Neural crest cell (in vitro differentiated cells): ENCODE measurements at regions not wholly inside any gene's neighbourhood (a gene's known extent, or its start where the extent isn't known, plus 50 kb on each side); places are given as distances from the start of the nearest gene placed in this dataset.

Experiments used
- DNase-seq: peaks from one replicate; pipeline ENCODE4 v3.0.0; 2021; ENCODE audit warnings: low read depth, mixed read lengths, low spot score
- H3K27ac Mint-ChIP-seq: one replicate; pipeline ENCODE4 v1.8.0; 2021; ENCODE audit warnings: mild to moderate bottlenecking, mixed read lengths; ENCODE audit not compliant: unreplicated experiment
- H3K27me3 Mint-ChIP-seq: 2 replicates; pipeline ENCODE4 v1.8.0; 2021; ENCODE audit warnings: low read depth, mild to moderate bottlenecking, mixed read lengths
- H3K36me3 Mint-ChIP-seq: 2 replicates; pipeline ENCODE4 v1.8.0; 2021; ENCODE audit warnings: low read depth, mild to moderate bottlenecking, mixed read lengths
- H3K4me1 Mint-ChIP-seq: 2 replicates; pipeline ENCODE4 v1.8.0; 2021; ENCODE audit warnings: mixed read lengths
- H3K4me3 Mint-ChIP-seq: one replicate; pipeline ENCODE4 v1.8.0; 2021; ENCODE audit warnings: mild to moderate bottlenecking, mixed read lengths
- H3K9me3 Mint-ChIP-seq: 2 replicates; pipeline ENCODE4 v1.8.0; 2021; ENCODE audit warnings: mixed read lengths
- CTCF ChIP-seq: fragments of 200-600 bp; sonication (generic); conservative IDR thresholded peaks from 2 replicates; pipeline ENCODE4 v1.5.0; 2021; ENCODE audit warnings: antibody characterized with exemption, mild to moderate bottlenecking

GRCh38 chr6:17182961-17183360 is 81.1 kb downstream of the STMND1 start:
- no peak for DNase-seq
- Mint-ChIP-seq H3K36me3 (no peaks in the 10 kb centered on the region), H3K4me3 (no peak overlapping the region), H3K4me1 (peaks cover 9% of the 10 kb centered on the region), H3K27me3 (no peaks in the 10 kb centered on the region), H3K9me3 (peaks cover 4% of the 10 kb centered on the region), H3K27ac (no peak overlapping the region)
- no peak for TF ChIP-seq CTCF

DNA sequence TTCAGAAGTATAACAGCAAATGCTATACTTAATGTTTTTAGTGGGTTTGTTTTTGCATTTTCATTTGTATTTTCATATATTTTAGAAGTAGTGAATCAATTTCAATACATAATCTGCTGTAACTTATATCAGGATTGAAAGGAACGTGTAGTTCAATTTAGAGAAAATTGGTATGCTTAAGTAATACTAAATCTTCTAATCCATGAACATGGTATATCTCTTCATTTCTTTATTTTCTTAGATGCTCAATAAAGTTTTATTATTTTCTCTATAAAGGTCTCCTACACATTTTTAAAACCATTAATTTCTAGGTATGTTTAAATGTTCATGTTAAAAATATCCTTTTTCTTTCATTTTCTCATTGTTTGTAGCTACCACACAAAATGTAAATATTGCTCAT is 85.1 kb downstream of the STMND1 start:
- Mint-ChIP-seq H3K4me3 (no peak overlapping the region), H3K4me1 (no peaks in the 10 kb centered on the region), H3K36me3 (no peaks in the 10 kb centered on the region), H3K27me3 (peaks cover 2% of the 10 kb centered on the region), H3K27ac (no peak overlapping the region), H3K9me3 (peaks cover 8% of the 10 kb centered on the region)
- TF ChIP-seq CTCF = no peak
- no peak for DNase-seq

GRCh38 chr6:17193106-17193775 is 87.9 kb upstream of the RBM24 start:
- DNase-seq = no peak
- no peak for TF ChIP-seq CTCF
- H3K4me3 Mint-ChIP-seq = no peak overlapping the region
- peaks cover 4% of the 10 kb centered on the region for H3K9me3 Mint-ChIP-seq
- no peaks in the 10 kb centered on the region for H3K4me1 Mint-ChIP-seq
- peaks cover 2% of the 10 kb centered on the region for H3K27me3 Mint-ChIP-seq
- no peak overlapping the region for H3K27ac Mint-ChIP-seq
- no peaks in the 10 kb centered on the region for H3K36me3 Mint-ChIP-seq

- TF ChIP-seq CTCF = no peak
- H3K27me3 Mint-ChIP-seq = no peaks in the 10 kb centered on the region
- no peak for DNase-seq
- H3K36me3 Mint-ChIP-seq = no peaks in the 10 kb centered on the region
- H3K4me1 Mint-ChIP-seq = peaks cover 5% of the 10 kb centered on the region
- no peaks in the 10 kb centered on the region for H3K9me3 Mint-ChIP-seq
- H3K27ac Mint-ChIP-seq = no peak overlapping the region
- H3K4me3 Mint-ChIP-seq = no peak overlapping the region
Measured at GRCh38 chr6:17197607-17198006, 83.6 kb upstream of the RBM24 start.

DNA sequence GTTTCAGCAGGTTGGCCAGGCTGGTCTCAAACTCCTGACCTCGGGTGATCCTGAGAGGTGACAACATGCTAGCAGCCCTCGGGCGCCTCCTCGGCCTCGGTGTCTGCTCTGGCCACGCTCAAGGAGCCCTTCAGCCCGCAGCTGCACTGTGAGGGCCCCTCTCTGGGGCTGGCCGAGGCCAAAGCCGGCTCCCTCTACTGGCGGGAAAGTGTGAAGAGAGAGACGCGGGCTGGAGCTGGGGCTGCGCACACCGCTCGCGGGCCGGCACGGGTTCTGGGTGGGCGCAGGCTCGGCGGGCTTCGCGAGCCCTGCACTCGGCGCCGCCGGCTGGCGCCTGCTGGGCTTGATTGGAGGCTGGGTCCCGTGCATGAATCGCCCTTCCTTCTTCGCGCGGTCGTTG is 80.8 kb upstream of the RBM24 start:
- DNase-seq = peak; percentile 20
- H3K4me3 Mint-ChIP-seq = no peak overlapping the region
- H3K9me3 Mint-ChIP-seq = no peaks in the 10 kb centered on the region
- H3K27ac Mint-ChIP-seq = no peak overlapping the region
- H3K4me1 Mint-ChIP-seq = peaks cover 7% of the 10 kb centered on the region
- H3K36me3 Mint-ChIP-seq = peaks cover 4% of the 10 kb centered on the region
- H3K27me3 Mint-ChIP-seq = no peaks in the 10 kb centered on the region
- TF ChIP-seq CTCF = peak; percentile 47

DNA sequence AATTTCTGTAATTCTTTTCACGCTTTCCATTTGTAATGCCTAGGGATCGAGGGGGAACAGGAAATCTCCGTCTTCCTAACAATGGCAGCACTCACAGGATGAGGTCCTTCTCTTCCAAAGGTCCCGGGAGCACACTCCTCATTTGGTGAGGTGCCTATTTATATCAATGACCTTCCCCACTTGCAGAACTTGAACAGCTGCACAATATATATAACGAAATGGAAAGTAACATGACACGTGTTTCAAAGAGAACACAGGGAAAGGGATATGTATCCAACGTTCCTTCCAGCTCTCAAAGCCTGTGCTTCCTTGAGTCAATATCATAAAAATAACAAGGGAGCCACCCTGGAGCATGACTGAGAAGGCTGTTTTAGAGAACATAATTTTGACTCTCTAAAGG is 78.6 kb upstream of the RBM24 start:
- H3K27me3 Mint-ChIP-seq = no peaks in the 10 kb centered on the region
- no peak for TF ChIP-seq CTCF
- DNase-seq = no peak
- no peak overlapping the region for H3K4me3 Mint-ChIP-seq
- H3K4me1 Mint-ChIP-seq = peaks cover 7% of the 10 kb centered on the region
- H3K9me3 Mint-ChIP-seq = peaks cover 4% of the 10 kb centered on the region
- H3K27ac Mint-ChIP-seq = peak overlapping the region; percentile 31
- H3K36me3 Mint-ChIP-seq = peaks cover 11% of the 10 kb centered on the region
